Fibroblast of lung (primary cell): ENCODE measurements at regions not wholly inside any gene's neighbourhood (a gene's known extent, or its start where the extent isn't known, plus 50 kb on each side); places are given as distances from the start of the nearest gene placed in this dataset.

Source experiments
- EZH2 ChIP-seq: IDR thresholded peaks from 2 replicates; pipeline ENCODE4 v1.5.1; 2012; ENCODE audit warnings: low read length, control low read depth, mild to moderate bottlenecking; ENCODE audit errors: missing control alignments
- TF ChIP-seq, protein P1 (sequence below), 2 donors: IDR thresholded peaks in 1 of 2; conservative IDR thresholded peaks in 1 of 2; 1 replicate in 1 of 2; 2 replicates in 1 of 2; pipeline ENCODE4 v1.5.1; 2011 to 2012; ENCODE audit warnings: low read length in 2 of 2, control low read depth in 1 of 2, inconsistent platforms in 1 of 2, low read depth in 1 of 2, mild to moderate bottlenecking in 1 of 2

DNA sequence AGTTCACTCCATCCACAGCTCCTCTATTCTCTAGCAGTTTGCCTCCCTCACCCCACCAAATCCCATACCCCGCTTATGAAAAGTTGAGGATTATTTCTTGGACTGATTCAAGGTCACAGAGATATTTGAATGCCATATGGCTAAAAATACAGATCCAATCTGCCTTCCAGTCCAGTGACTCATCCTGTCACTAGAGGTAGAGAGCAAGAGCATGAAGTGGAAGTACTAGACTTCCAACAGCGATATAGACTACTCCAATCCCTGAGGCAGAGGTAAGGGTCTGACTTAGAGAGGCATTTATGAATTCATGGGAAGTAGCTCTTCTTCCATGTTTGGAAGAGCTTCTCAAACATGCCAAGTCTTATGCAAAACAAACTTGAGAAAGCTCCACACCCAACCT, 72.4 kb upstream of the CCL21 start:
- TF ChIP-seq, protein P1, sequence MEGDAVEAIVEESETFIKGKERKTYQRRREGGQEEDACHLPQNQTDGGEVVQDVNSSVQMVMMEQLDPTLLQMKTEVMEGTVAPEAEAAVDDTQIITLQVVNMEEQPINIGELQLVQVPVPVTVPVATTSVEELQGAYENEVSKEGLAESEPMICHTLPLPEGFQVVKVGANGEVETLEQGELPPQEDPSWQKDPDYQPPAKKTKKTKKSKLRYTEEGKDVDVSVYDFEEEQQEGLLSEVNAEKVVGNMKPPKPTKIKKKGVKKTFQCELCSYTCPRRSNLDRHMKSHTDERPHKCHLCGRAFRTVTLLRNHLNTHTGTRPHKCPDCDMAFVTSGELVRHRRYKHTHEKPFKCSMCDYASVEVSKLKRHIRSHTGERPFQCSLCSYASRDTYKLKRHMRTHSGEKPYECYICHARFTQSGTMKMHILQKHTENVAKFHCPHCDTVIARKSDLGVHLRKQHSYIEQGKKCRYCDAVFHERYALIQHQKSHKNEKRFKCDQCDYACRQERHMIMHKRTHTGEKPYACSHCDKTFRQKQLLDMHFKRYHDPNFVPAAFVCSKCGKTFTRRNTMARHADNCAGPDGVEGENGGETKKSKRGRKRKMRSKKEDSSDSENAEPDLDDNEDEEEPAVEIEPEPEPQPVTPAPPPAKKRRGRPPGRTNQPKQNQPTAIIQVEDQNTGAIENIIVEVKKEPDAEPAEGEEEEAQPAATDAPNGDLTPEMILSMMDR (conservative IDR thresholded peaks at IDR 0.05 in 1 of 2, IDR thresholded peaks at IDR 0.05 in 1 of 2; ENCODE audit: low read depth in 1 of 2, low read length in 2 of 2), result no peak
- no peak for TF ChIP-seq EZH2
